Left lobe of liver (tissue), 2 donors: ENCODE measurements at regions not wholly inside any gene's neighbourhood (a gene's known extent, or its start where the extent isn't known, plus 50 kb on each side); places are given as distances from the start of the nearest gene placed in this dataset.

ENCODE experiments used
- ATAC-seq: fragments of 200-7000 bp; cut with Tn5 transposase; one replicate; pipeline ENCODE4 v1.9.1; 2020; ENCODE audit warnings: mild to moderate bottlenecking, moderate library complexity
- DNase-seq: peaks from one replicate; pipeline ENCODE4 v3.0.0-alpha.2; 2020; ENCODE audit warnings: low spot score
- donor health status: DM: no; HTN: no; CAD: no; lungs with moderate emphysema.
- donor health status: DM: no; HTN: yes; CAD: no.

DNA sequence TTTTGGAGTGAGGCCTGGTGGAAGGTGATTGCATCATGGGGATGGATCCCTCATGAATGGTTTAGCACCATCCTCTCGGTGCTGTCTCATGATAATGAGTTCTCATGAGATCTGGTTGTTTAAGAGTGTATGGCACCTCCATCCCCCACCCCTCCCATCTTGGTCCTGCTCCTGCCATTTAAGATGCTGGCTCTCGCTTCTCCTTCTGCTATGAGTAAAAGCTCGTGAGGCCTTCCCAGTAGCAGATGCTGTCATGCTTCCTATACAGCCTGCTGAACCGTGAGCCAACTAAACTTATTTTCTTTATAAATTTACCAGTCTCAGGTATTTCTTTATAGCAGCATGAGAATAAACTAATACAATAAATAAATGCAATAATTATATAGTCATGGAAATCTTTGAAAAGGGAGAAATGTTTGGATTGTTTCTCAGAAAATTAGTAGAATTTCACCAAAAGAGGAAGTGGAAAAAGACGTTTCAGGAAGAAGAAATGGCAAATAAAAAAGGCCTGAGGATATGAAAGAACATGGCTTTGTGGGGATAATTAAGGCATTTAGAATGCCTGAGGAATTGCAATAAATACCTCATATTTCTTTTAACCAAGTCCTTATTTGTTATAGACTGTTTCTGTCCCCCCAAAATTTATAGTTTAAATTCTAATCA lies 451.2 kb upstream of the ADGRL4 start:
- DNase-seq (no peak), ATAC-seq (no peak)

- no peak for ATAC-seq
- no peak for DNase-seq
Observed at GRCh38 chr1:79448426-79448825, 441.9 kb upstream of the ADGRL4 start.

DNA sequence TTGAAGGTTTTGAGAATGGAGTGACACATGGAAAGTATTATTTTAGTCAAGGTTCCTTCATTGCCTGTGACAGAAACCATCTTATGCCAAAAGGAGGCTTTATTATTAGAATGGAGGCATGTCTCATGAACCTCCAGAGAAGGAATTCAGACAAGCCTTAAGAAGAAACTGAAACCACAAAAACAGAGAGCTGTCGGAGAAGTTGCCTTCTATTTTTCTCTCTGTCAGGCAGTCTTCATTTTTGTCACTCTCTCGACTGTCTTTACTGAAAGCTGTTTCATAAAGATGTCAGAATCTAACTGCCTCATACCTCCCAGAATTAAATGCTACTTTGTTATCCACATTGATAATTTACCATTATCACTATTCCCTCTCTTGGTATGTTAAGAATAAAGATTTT lies 434.7 kb upstream of the ADGRL4 start:
- DNase-seq (no peak), ATAC-seq (no peak)

DNA sequence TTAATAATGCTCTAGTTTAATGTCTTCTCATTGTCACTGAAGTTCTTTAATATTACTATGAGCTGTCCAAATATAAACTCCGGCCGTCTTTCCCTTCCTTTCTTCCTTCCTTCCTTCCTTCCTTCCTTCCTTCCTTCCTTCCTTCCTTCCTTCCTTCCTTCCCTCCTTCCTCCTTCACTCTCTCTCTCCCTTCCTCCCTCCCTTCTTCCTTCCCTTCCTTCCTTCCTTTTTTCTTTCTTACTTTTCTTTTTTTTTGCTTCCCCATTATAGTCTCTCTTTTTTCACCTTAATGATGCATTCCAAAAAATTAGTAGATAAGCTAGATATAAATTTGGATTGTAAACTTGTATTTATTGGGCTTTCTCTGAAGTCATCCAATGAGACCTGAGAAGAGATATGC lies 431.0 kb upstream of the ADGRL4 start:
- DNase-seq (no peak), ATAC-seq (no peak)

DNA sequence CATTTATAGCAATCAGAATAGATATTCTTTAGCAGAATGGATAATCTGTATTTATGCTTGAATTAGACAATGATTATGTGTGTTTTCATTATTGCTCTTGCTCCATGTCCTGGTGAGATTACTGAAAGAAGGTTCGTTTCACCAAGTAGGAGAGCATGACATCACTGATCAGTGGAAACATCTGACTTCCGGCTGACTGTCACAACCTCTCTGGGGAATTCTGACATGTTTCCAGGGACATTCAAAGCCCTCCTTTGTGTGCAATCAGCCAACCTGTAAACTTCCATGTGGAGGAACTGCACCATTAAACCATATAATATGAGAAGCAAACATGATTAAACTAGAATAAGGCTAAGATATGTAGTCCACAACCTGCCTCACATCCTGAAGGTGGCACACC lies 424.8 kb upstream of the ADGRL4 start:
- no peak for DNase-seq
- no peak for ATAC-seq

GRCh38 chr1:79430437-79430836 lies 423.9 kb upstream of the ADGRL4 start:
- DNase-seq (no peak), ATAC-seq (no peak)

- DNase-seq, result no peak
- ATAC-seq, result no peak
Observed at GRCh38 chr1:79422726-79423125, 416.2 kb upstream of the ADGRL4 start.

- no peak for ATAC-seq
Observed at GRCh38 chr1:79398501-79398900, 392.0 kb upstream of the ADGRL4 start.

GRCh38 chr1:79396901-79397300 lies 390.4 kb upstream of the ADGRL4 start:
- DNase-seq (no peak), ATAC-seq (no peak)

More at GRCh38 chr1:79398501-79398900, 392.0 kb upstream of the ADGRL4 start:
- DNase-seq, result no peak

DNA sequence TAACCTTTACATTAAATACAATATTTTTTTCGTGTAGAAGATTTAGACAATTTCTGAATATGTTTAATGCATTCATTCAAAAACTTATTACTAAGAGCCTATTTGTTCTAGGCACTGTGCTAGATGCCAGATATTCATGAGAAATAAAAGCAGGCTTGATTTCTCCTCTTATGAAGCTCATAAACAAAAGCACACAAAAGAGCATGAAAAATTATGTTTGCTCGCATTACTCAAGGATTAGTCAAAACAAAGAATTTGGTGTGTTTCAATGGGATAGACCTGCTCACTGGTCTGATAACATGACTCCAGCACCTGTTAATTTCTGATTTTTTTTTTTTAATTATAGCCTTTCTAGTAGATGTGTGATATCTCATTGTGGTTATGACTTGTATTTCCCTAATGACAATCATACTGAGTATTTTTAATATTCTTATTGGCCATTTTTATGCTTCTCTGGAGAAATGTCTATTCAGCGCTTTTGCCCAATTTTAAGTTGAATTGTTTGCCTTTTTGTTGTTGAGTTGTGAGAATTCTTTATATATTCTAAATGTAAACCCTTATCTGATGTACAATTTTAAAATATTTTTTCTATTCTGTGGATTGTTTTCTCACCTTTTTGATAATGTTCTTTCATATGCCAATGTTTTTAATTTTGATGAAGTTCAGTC lies 382.3 kb upstream of the ADGRL4 start:
- DNase-seq (no peak), ATAC-seq (no peak)

GRCh38 chr1:79386730-79387129 lies 380.2 kb upstream of the ADGRL4 start:
- DNase-seq (no peak), ATAC-seq (no peak)

DNA sequence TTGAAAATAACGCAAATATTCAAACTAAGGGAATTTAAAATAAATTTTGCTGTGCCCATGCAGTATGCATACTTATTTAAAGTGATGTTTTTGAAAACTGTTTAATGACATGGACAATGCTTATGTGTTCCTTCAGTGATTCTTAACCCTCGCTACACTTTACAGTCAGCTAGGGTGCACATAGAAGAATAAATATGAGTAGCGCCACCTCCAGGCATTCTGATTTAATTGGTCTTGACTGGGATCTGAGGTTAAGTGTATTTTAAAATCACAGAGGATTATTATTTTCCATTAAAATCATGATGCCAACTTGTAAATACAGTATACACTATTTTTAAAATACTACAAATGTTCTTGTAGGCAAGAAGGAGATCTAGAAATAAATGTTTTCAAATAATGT lies 373.5 kb upstream of the ADGRL4 start:
- no peak for ATAC-seq
- DNase-seq, result no peak

DNA sequence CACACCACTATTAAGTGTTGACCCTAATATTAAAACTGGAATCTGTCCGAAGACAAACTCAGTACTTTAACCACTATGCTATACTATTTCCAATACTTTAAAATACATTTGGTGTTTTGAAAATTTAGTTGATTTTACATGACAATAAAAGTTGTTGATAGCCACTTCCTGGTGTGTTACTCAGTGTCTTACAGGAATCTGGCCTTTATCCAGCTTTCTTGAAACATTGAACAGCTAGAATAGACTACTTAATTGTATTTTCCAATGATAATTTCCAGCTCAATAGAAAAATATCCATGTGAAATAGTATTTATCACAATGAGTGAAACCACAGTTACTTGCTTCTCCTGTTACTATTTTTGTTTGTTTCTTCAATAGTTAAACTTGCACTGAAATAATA lies 369.6 kb upstream of the ADGRL4 start:
- no peak for ATAC-seq
- no peak for DNase-seq

DNA sequence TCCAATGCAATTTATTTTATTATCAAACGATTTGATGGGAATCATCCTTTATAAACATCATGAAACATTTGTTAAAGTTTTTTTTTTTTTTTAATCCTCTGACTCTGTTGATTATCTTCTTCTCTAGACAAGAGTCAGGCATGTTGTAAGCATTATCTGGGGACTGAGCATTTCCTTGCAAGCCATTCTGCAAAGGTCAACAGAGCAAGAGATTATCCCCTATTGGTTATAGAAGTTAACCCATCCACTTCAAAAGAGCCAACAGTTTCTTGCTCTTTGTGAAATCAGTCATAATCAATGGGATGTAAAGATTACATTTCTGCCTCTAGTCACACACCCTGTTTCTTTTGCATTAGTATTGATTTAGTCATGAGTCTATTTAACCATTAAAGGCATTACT lies 368.8 kb upstream of the ADGRL4 start:
- ATAC-seq (no peak), DNase-seq (no peak)

DNA sequence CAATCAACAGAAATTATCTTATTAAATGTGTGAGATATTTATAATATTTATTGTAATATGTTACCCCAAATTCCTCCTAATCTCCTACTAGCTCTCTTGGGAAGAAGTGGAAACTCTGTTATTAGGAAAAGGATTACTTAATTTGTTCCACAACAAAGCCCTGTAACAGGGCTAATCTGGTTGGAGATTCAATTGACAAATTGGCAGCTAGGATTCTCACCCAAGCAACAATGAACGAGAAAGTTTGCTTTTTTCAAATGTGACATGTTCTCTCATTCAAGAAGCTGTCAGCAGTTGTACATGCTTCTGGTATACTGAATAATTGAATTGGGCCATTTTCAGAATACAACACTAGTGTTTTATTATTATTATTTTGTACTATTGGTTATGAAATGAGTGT lies 367.9 kb upstream of the ADGRL4 start:
- no peak for DNase-seq
- no peak for ATAC-seq

DNA sequence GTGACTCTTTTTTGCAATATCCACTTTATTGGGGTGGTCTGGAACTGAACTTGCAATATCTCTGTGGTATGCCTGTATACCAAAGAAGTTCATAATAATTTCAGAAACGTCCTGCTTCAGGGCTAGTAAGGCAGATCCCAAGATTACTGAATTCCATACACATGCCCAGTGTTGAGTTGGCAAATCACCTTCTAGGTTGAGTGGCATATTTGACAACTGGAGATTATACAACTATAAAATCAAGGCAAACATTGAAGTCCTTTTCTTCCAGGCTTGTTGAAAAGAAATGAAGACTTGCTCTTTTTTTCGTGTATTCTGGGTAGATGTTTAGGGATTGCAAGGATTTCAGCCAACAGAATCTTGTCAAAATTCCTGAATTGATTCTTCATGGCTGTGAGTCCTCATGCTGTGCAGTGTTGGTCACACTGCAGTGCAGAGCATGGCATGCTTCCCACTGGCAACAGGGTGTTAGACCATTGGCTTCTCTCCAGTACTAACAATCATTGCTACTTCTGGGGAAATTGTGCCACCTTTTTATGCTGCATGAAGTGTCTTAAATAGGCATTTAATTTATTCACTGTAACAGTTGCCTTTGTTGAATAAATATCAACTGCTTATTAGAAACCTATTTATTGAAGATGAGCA lies 367.1 kb upstream of the ADGRL4 start:
- ATAC-seq, result peak; percentile 75
- DNase-seq, result peak; percentile 49

- ATAC-seq, result no peak
- DNase-seq, result no peak
Observed at GRCh38 chr1:79371802-79372201, 365.3 kb upstream of the ADGRL4 start.

- ATAC-seq, result no peak
Observed at GRCh38 chr1:79369091-79369490, 362.6 kb upstream of the ADGRL4 start.

DNA sequence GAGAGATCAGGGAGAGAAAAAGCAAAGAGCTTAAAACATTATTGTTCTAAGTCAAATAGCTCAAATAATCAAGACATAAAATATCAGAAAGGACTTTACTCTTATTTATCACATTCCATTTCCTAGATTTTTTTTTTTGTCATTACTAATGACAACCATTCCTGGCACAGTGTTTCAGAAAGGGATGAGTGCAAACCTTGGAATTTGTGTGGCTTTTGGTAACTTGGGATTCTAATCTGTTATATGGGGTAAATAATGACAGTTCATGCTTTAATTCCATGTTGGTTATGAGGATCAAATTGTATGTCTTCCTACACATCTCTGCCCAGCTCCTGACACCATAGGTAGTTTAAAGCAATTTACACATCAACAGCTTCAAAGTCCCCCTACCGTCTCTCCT lies 358.4 kb upstream of the ADGRL4 start:
- DNase-seq, result no peak
- no peak for ATAC-seq

More at GRCh38 chr1:79369091-79369490, 362.6 kb upstream of the ADGRL4 start:
- no peak for DNase-seq

DNA sequence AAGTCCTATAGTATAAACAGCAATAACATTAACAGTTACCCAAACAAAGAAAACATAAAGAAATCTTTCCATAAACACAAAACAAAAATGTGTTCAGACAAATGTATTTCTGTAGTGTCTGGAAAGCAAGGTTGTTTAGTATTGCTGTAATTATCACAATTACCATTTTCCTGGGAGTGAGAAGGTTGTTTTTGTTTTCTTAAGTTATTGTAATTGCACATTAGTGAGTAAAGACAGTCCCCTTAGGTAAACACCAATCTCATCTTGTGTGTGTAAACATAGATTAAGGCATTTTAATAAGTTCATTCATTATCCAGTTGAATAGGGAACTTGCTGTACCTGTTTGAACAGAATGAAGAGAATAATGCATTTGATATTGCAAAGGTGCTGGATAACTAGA lies 356.9 kb upstream of the ADGRL4 start:
- ATAC-seq (no peak), DNase-seq (no peak)

GRCh38 chr1:79362470-79362869 lies 355.9 kb upstream of the ADGRL4 start:
- DNase-seq (no peak), ATAC-seq (no peak)

GRCh38 chr1:79355090-79355489 lies 348.6 kb upstream of the ADGRL4 start:
- ATAC-seq (peak; percentile 26), DNase-seq (no peak)
